Duodenal mucosa (tissue), 2 donors: ENCODE measurements at regions not wholly inside any gene's neighbourhood (a gene's known extent, or its start where the extent isn't known, plus 50 kb on each side); places are given as distances from the start of the nearest gene placed in this dataset.

Experiments
- H3K27ac ChIP-seq: one replicate; pipeline ENCODE4 v1.7.0; 2013; ENCODE audit warnings: low read depth, low read length
- H3K27me3 ChIP-seq, 2 donors: one replicate each; pipeline ENCODE4 v1.7.0; 2013; ENCODE audit warnings: low read length in 2 of 2, control low read depth in 1 of 2; ENCODE audit not compliant: insufficient read depth in 2 of 2, control insufficient read depth in 1 of 2
- H3K36me3 ChIP-seq, 2 donors: one replicate each; pipeline ENCODE4 v1.7.0; 2013; ENCODE audit warnings: low read length in 2 of 2, control low read depth in 1 of 2; ENCODE audit not compliant: insufficient read depth in 2 of 2, control insufficient read depth in 1 of 2
- H3K4me1 ChIP-seq, 2 donors: one replicate each; pipeline ENCODE4 v1.7.0; 2013; ENCODE audit warnings: low read length in 2 of 2, control low read depth in 1 of 2; ENCODE audit not compliant: insufficient read depth in 2 of 2, control insufficient read depth in 1 of 2
- H3K4me3 ChIP-seq, 2 donors: one replicate each; pipeline ENCODE4 v1.7.0; 2013; ENCODE audit warnings: low read length in 2 of 2, low read depth in 1 of 2
- H3K9ac ChIP-seq, 2 donors: one replicate each; pipeline ENCODE4 v1.7.0; 2013; ENCODE audit warnings: low read length in 2 of 2, low read depth in 1 of 2
- H3K9me3 ChIP-seq, 2 donors: one replicate each; pipeline ENCODE4 v1.7.0; 2013; ENCODE audit warnings: low read length in 2 of 2, control low read depth in 1 of 2; ENCODE audit not compliant: control insufficient read depth in 1 of 2

DNA sequence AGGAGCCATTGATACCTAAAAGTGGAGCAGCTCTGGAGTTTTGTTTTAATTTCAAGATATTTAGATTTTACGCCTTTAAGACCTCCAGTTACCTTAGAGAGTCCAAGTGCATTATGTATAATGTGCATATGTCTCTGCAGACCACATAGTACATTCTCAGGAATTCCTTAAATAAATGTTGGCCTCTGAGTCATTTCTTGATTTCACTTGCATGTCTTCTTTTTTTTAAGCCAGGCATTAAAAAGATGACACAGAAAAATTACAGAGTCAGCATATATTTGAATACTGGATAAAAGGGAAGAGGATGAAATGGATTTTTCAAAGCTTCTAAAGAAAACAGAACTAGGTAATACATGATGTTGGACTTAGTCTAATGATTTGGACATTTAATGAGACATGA is 125.2 kb downstream of the TMCO5A start:
- H3K9ac ChIP-seq, result no peak overlapping the region
- H3K4me3 ChIP-seq, result no peak overlapping the region
- no peaks in the 10 kb centered on the region for H3K27me3 ChIP-seq
- H3K36me3 ChIP-seq, result no peaks in the 10 kb centered on the region
- peaks cover 6 to 7% of the 10 kb centered on the region in 2 donors for H3K4me1 ChIP-seq
- no peaks in the 10 kb centered on the region for H3K9me3 ChIP-seq
- H3K27ac ChIP-seq, result no peak overlapping the region

DNA sequence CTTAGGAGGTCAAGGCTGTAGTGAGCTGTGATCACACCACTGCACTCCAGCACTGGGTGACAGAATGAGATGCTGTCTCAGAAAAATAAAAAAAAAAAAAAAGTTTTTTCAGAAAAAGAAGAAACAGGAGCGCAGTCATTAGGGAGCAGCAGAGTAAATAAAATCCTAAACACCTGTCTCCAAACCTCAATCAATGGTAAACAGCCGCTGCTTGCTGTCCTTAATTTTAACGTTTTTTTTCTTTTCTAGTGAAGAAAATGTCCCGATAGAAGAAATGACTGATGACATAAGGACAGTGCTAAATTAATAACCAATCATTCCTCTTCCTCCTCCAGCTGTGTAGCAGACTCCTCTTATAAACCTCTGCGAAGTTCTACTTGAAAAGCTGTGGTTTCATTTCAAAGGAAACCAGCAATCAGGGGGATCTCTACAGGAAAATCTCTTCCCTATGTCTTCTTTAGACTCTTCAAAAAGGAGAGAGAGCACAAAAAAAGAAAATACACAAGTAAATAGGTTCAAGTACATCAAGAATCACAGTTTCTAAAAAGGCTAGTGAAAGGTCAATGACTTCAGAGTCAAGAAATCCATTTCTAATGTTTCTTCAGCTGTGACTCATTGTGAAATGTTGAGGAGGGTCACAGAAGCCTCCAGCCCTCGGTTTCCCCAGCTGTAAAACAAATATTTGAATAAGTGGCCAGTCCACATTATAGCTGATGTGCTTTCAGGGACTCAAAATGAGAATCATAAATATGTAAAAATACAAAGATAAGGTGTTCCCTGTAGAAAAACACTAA is 127.6 kb downstream of the TMCO5A start:
- Histone ChIP-seq H3K9me3 (no peaks in the 10 kb centered on the region), H3K4me1 (peaks cover 6 to 7% of the 10 kb centered on the region in 2 donors), H3K27me3 (no peaks in the 10 kb centered on the region), H3K36me3 (no peaks in the 10 kb centered on the region), H3K27ac (no peak overlapping the region), H3K9ac (no peak overlapping the region), H3K4me3 (no peak overlapping the region)

DNA sequence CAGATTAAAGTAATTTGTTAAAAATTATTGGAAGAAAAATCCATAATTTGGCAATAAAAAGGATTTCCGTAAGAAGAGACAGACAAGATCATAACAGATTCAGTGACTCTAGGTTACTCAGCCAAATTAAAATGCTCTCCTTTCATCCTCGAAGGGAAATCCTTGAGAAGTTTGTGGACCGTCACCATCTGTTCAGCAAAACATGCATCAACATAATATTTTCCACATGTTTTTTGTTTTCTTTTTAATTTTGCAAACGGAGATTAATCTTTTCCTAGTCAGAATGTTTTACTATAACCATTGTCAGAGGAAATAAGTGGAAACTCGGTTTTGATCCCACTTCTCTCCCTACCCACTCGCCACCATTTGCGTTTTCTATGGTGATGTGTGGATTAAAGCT is 128.3 kb downstream of the TMCO5A start:
- H3K9ac ChIP-seq, result no peak overlapping the region
- H3K4me1 ChIP-seq, result peaks cover 4 to 6% of the 10 kb centered on the region in 2 donors

DNA sequence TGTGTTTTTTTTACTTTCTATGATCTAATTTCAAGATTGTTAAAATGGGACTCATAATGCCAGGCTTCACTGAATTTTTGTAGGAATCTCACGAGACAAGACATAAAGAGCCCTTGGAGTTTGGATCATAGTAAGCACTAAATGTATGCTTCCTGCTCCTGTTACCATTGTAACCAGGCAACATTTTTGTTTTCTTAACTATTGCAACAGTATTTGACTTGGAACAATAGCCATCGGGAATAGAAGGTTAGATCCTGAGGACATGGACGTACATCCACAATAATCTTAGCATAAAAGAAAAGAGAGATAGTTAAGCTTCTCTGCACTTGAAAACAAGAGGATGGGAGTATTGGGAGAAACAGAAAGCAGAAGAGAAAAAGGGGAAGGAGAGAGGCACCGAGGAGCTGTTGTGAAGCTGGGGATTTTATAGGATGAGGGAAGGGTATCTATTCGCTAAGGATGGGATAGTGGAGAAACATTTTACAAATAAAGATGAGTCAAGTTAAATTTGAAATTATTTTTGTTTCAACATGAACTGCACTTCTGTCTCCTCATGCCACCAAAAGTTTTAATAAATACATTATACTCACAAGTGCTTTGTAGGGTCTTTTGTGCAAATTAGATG is 131.4 kb downstream of the TMCO5A start:
- no peak overlapping the region for H3K4me3 ChIP-seq
- H3K9me3 ChIP-seq, result no peaks in the 10 kb centered on the region
- H3K27ac ChIP-seq, result no peak overlapping the region
- no peaks in the 10 kb centered on the region for H3K36me3 ChIP-seq
- no peak overlapping the region for H3K9ac ChIP-seq
- peaks cover 20 to 22% of the 10 kb centered on the region in 2 donors for H3K4me1 ChIP-seq
- H3K27me3 ChIP-seq, result no peaks in the 10 kb centered on the region

More for the DNA sequence above, 128.3 kb downstream of the TMCO5A start:
- H3K4me3 ChIP-seq, result no peak overlapping the region
- no peak overlapping the region for H3K27ac ChIP-seq
- H3K27me3 ChIP-seq, result no peaks in the 10 kb centered on the region
- H3K9me3 ChIP-seq, result no peaks in the 10 kb centered on the region
- H3K36me3 ChIP-seq, result no peaks in the 10 kb centered on the region

DNA sequence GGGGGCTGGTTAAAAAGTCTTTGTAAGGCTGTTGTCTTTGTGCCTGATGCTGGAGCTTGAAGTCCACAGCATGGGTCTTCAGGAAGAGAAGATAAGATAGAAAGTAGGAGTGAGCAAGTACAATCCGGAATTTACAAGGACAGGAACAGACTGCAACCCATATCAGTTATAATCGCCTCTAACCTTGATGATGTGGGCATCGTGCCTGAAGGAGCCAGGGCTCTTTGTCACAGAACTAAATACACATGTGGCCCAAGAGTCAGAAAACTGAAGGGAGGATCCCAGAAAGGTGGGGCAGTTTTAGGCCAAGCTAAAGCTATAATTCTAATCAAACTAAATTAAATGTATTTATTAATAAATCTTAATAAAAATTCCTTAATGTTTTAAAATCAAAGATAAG is 132.2 kb downstream of the TMCO5A start:
- H3K27ac ChIP-seq, result no peak overlapping the region
- H3K4me3 ChIP-seq, result no peak overlapping the region
- no peak overlapping the region for H3K9ac ChIP-seq
- H3K9me3 ChIP-seq, result no peaks in the 10 kb centered on the region
- no peaks in the 10 kb centered on the region for H3K36me3 ChIP-seq
- H3K27me3 ChIP-seq, result no peaks in the 10 kb centered on the region
- peaks cover 20 to 22% of the 10 kb centered on the region in 2 donors for H3K4me1 ChIP-seq

DNA sequence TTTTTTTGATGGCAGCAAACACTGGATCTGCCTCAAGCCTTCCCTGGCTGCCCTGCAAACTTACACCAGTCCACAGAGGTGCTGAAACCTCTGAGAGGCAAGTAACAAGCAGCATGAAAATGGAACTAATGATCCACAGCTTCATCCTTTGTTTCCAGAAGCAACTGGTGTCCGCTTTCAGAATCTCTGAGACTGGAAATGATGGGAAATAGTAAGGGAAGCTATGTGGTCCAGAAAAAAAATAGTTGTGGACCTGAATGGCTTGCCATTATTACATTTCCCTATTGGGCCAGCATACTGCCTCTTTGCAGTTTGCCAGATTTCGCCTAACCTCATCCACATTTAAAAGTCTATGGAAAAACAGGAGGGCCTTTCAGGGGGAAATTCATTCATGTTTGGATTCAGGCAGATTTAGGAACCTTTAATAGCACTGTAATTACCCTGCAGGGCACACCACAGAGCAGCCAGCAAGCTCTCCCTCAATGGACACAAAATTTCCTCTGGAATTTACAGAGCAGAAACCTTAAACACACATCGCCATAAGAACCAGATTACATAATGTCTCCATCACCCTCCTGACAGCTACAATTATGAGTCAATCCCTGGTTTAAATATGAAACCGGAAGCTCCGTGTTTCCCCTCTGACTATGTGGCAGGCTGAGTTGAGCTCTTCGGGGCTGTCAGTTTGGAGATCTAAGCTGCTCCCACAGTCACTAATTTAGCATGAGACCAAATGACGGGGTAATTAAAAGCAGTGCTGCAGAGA is 134.4 kb downstream of the TMCO5A start:
- peaks cover 30 to 33% of the 10 kb centered on the region in 2 donors for H3K4me1 ChIP-seq
- H3K9ac ChIP-seq, result no peak overlapping the region
- H3K36me3 ChIP-seq, result no peaks in the 10 kb centered on the region
- no peaks in the 10 kb centered on the region for H3K9me3 ChIP-seq
- peak overlapping the region; percentile 2 to 16 for H3K4me3 ChIP-seq
- H3K27me3 ChIP-seq, result no peaks in the 10 kb centered on the region
- H3K27ac ChIP-seq, result no peak overlapping the region

DNA sequence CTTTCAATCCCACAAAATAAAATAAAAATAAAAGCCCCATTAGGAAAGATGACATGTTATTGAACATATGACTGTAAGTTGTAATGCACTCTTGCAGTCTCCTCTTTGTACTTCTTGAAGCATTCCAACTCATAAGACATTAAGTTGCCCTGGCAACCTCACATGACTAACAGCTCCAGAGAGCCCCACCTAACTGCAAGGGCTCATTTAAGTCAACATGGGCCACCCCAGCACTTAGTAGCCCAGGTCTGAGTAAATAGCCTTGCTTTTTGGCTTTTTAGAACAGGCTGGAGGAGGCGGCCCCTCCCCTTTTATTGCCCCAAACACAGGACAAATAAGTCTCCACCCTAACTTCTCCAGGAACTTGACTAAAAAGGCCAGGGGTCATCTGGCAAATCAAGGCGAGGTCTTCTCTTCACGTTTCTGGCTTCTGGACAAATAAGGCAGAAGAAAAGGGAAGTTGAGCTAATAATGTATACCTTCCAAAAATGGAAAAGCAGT is 135.1 kb downstream of the TMCO5A start:
- Histone ChIP-seq H3K4me1 (peaks cover 34% of the 10 kb centered on the region in 2 donors), H3K27me3 (no peaks in the 10 kb centered on the region), H3K9ac (no peak overlapping the region), H3K9me3 (no peaks in the 10 kb centered on the region), H3K4me3 (peak overlapping the region in 1 of 2 donors; percentile 16), H3K27ac (no peak overlapping the region), H3K36me3 (no peaks in the 10 kb centered on the region)

DNA sequence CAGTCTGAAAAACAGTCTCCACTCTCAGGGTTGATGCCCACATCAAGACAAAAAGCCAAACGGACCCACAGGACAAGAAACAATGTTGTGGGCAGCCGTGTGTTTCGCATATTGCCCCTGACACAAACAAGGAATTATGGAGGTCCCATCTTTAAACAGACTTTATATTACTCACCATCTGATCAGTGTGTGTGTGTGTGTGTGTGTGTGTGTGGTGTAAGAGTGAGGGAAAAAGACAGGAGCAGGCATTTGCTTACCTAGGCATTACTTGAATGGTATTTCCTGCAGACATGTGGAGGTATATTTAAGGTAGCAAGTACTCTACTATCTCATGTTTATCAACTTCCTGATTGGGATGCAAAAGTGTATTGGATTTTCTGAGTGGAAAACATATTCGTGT is 136.3 kb downstream of the TMCO5A start:
- H3K4me3 ChIP-seq, result no peak overlapping the region
- no peaks in the 10 kb centered on the region for H3K36me3 ChIP-seq
- H3K27ac ChIP-seq, result no peak overlapping the region
- H3K4me1 ChIP-seq, result peaks cover 34% of the 10 kb centered on the region in 2 donors
- H3K27me3 ChIP-seq, result no peaks in the 10 kb centered on the region
- no peak overlapping the region for H3K9ac ChIP-seq
- H3K9me3 ChIP-seq, result no peaks in the 10 kb centered on the region

DNA sequence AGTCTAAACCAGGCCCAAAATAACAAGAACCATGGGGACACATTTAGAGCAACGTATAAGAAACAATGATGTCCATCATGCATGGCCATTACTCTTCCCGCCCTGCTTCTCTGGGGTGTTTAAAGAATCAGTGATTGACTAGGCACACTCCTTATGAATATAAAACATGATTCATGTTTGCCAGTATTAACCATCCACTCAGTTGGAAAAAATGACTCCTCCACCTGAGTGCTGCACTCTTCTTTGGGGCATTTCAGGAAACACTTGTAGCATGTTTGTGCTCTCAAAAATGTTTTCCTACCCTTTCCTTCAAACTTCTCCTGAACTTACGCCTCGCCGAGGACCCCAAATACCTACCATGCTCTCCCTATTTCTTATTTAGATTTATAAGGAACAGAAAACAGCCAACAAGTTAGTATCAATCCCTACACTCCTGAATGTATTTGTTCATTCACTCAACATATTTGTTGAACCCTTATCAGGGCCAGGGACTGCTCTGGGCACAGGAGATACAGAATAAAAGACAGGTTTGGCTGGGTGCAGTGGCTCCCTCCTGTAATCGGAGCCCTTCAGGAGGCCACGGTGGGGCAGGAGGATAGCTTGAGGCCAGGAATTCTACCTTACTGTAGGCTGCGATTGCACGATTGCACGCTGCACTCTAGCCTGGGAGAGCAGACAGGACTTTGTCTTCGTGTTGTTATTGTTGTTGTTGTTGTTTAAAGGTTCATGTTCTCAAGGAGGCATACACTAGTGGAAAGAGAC is 137.0 kb downstream of the TMCO5A start:
- no peaks in the 10 kb centered on the region for H3K9me3 ChIP-seq
- H3K9ac ChIP-seq, result peak overlapping the region in 1 of 2 donors; percentile 60
- no peak overlapping the region for H3K4me3 ChIP-seq
- peak overlapping the region; percentile 22 for H3K27ac ChIP-seq
- H3K36me3 ChIP-seq, result no peaks in the 10 kb centered on the region
- no peaks in the 10 kb centered on the region for H3K27me3 ChIP-seq
- peaks cover 34% of the 10 kb centered on the region in 2 donors for H3K4me1 ChIP-seq
